Panc1 (cell line): ENCODE measurements at regions not wholly inside any gene's neighbourhood (a gene's known extent, or its start where the extent isn't known, plus 50 kb on each side); places are given as distances from the start of the nearest gene placed in this dataset.
"Not testable (repeated sequence)": the region's sequence is repeated elsewhere in the genome, so short reads cannot be mapped to it uniquely, and the experiment has no call there.

Source experiments
- POLR2AphosphoS5 ChIP-seq: IDR thresholded peaks from 2 replicates; pipeline ENCODE4 v1.6.1; 2012; ENCODE audit warnings: mild to moderate bottlenecking, low read depth, low read length, moderate library complexity
- SIN3A ChIP-seq: IDR thresholded peaks from 2 replicates; pipeline ENCODE4 v1.6.1; 2012; ENCODE audit warnings: low read depth, mild to moderate bottlenecking, low read length, moderate library complexity, borderline replicate concordance; ENCODE audit not compliant: insufficient read depth
- TCF7L2 ChIP-seq: IDR thresholded peaks from 2 replicates; pipeline ENCODE4 v1.6.1; 2011; ENCODE audit warnings: mild to moderate bottlenecking, low read depth, low read length, inconsistent platforms
- TF ChIP-seq, protein P1 (sequence below): fragments of 450-650 bp; IDR thresholded peaks from 2 replicates; pipeline ENCODE4 v1.5.1; 2017; ENCODE audit warnings: mild to moderate bottlenecking
- TF ChIP-seq, protein P2 (sequence below), 2 experiments: IDR thresholded peaks; 2 replicates each; pipeline ENCODE4 v1.6.1; 2011 to 2012; ENCODE audit warnings: low read depth in 2 of 2, control low read depth in 1 of 2, low read length in 1 of 2, mild to moderate bottlenecking in 1 of 2, moderate library complexity in 1 of 2; ENCODE audit not compliant: insufficient read depth in 1 of 2

DNA sequence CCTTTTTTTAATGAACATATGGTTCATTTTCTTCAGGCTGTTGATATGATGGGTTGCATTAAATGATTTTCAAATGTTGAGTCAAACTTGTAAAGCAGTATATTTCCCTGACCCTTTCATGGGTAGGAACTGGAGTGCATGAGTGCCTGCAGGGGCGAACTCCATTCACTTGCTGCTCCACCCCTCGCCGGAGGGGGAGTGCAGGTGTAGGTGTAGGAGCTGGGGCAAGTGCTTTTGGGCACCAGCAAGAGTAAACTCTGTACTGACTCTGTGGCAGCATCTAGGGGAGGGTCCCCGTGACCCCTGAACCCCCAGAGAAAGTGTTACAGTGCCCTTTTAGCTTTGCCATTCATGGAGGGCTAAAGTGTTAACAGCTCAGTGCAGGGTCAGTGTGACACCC lies 290.3 kb downstream of the CNTNAP3B start:
- TF ChIP-seq, protein P1, sequence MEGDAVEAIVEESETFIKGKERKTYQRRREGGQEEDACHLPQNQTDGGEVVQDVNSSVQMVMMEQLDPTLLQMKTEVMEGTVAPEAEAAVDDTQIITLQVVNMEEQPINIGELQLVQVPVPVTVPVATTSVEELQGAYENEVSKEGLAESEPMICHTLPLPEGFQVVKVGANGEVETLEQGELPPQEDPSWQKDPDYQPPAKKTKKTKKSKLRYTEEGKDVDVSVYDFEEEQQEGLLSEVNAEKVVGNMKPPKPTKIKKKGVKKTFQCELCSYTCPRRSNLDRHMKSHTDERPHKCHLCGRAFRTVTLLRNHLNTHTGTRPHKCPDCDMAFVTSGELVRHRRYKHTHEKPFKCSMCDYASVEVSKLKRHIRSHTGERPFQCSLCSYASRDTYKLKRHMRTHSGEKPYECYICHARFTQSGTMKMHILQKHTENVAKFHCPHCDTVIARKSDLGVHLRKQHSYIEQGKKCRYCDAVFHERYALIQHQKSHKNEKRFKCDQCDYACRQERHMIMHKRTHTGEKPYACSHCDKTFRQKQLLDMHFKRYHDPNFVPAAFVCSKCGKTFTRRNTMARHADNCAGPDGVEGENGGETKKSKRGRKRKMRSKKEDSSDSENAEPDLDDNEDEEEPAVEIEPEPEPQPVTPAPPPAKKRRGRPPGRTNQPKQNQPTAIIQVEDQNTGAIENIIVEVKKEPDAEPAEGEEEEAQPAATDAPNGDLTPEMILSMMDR, result not testable (repeated sequence)
- TF ChIP-seq TCF7L2, SIN3A, POLR2AphosphoS5: not testable (repeated sequence)
- TF ChIP-seq, protein P2, sequence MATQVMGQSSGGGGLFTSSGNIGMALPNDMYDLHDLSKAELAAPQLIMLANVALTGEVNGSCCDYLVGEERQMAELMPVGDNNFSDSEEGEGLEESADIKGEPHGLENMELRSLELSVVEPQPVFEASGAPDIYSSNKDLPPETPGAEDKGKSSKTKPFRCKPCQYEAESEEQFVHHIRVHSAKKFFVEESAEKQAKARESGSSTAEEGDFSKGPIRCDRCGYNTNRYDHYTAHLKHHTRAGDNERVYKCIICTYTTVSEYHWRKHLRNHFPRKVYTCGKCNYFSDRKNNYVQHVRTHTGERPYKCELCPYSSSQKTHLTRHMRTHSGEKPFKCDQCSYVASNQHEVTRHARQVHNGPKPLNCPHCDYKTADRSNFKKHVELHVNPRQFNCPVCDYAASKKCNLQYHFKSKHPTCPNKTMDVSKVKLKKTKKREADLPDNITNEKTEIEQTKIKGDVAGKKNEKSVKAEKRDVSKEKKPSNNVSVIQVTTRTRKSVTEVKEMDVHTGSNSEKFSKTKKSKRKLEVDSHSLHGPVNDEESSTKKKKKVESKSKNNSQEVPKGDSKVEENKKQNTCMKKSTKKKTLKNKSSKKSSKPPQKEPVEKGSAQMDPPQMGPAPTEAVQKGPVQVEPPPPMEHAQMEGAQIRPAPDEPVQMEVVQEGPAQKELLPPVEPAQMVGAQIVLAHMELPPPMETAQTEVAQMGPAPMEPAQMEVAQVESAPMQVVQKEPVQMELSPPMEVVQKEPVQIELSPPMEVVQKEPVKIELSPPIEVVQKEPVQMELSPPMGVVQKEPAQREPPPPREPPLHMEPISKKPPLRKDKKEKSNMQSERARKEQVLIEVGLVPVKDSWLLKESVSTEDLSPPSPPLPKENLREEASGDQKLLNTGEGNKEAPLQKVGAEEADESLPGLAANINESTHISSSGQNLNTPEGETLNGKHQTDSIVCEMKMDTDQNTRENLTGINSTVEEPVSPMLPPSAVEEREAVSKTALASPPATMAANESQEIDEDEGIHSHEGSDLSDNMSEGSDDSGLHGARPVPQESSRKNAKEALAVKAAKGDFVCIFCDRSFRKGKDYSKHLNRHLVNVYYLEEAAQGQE (IDR thresholded peaks at IDR 0.05; ENCODE audit: insufficient read depth in 1 of 2, low read depth in 2 of 2, low read length in 1 of 2), result not testable (repeated sequence)
